ENCODE measurements at regions not wholly inside any gene's neighbourhood (a gene's known extent, or its start where the extent isn't known, plus 50 kb on each side); places are given as distances from the start of the nearest gene placed in this dataset.

- TF ChIP-seq YY1 (IDR thresholded peaks at IDR 0.05; ENCODE audit: insufficient read depth, insufficient read length) (no peak), SUZ12 (IDR thresholded peaks at IDR 0.05; ENCODE audit: extremely low read depth, insufficient read depth, insufficient read length) (no peak), ZNF274 (IDR thresholded peaks at IDR 0.05; ENCODE audit: low read depth, low read length) (no peak)
Measured at GRCh38 chr2:47256416-47257087, 80.2 kb upstream of the CALM2 start.
